Putamen (tissue), 1 donor: ENCODE measurements at regions not wholly inside any gene's neighbourhood (a gene's known extent, or its start where the extent isn't known, plus 50 kb on each side); places are given as distances from the start of the nearest gene placed in this dataset.

ENCODE experiments used
- DNase-seq: peaks from one replicate; pipeline ENCODE4 v3.0.0-alpha.2; 2016; ENCODE audit warnings: low spot score

DNA sequence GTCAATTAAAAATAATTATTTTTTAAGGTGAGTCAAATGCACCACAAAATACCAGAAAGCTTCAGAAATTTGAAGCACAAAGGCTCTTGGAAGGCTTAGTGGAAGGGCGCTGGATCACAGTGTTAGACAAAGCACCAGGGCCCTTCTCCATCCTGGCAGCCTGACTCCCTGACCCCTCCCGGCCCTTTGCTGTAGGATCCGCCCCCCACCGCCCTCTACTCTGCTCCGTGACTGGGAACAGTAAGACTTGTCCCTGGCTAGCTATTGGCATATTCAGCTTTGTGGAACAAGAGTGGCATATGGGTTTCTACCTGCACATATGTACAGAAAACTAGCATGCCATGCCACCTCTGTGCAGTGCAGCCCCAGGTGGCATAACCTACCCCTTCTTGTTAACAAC, 222.1 kb downstream of the SYK start:
- no peak for DNase-seq

DNA sequence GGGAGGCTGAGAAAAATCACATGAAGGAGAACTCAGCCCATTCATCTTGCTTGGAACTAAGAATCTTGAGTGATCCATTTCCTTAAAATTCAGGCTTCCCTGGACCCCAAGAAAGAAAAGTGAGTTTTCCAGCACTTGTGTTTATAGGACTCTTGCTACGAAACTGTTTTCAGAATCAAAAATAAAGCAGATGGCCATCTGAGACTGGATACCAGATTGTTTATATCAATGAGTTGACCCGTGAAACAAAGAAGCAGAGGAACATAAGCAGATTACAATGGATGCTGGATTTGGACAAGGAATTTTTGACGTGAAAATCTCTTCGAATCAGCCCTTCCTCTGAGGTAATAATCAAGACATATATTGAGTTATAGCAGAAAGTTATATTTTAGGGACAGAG, 223.2 kb downstream of the SYK start:
- no peak for DNase-seq

DNA sequence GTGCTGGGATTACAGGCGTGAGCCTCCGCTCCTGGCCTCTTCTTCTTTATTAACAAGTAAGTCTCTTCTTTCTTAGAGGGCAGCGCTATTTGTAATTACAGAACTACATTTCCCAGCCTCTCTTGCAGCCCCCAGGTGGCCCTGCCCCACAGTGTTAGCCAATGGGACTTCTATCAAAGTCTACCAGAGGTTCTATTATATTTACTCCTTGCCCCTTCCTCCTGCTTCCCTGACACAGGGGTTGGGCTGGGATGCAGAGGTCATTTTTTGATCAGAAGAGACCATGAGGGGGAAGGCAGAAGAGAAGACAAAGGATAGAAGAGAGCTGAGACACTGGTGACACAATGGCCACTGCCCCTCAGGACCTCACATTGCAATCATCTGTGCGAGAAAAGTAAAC, 224.2 kb downstream of the SYK start:
- no peak for DNase-seq

DNA sequence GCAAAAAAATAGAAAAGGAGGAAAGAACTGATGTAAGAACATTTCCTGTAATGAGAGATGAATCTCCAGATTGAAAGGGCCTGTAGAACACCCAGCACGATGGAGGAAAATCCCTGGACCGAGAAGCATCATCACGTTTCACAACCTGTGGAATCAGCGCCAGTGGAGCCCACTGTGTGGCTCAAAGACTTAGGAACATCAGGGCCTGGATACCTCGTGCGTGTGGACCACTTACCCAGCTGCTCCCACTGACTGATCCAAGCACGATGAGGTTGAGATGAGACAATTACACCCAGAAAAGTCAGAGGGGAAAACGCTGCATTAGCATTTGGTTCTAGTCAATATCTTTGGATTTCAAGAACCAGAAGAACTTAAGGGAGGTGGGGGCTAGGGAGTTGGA, 224.6 kb downstream of the SYK start:
- DNase-seq, result no peak

DNA sequence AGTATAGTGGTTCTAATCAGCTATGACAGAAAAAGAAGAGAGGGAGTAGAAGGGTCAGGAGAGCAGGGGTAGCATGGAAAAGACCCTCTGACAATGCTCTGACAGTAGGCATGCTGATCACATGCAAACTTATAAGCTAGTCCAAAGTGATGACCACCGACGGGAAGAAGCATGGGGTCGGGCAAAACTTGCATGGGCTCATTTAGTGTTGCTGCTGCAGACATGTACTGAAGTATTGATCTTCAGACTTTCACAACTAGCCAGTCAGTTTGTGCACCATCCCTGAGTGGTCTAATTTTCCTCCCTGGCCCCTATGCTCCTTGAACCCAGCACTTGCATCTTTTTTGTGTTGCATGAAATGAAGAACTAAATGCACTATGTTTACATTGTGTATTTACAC, 225.4 kb downstream of the SYK start:
- DNase-seq, result no peak

DNA sequence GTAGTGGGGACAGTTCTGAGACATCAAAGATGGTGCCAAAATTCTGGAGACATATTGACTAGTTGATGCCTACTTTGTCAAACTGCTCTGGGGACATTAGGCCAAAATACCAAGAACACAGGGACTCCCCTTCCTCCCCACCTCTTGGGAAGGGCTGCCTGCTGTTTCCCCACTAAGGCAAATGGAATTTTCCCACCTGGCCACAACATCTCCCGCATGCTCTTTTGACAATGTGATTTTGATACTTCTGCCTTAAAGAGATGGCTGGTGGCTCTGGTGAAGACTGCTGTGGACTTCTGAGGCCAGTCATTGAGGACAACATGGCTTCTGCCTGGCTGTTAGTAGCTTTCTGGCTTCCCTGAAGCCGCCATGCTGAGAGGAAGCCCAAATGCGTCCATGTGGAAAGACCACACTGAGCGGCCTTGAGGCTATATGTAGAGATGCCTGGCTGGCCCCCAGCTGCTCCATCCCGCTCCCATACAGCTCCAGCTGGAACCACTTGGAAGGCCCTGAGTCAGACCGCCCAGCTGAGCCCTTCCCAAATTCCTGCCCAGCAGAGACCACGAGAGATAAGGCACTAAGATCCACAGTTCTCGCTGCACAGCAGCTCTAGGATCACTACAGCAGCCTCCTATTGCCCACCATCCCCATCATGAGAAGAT, 226.7 kb downstream of the SYK start:
- DNase-seq, result no peak

DNA sequence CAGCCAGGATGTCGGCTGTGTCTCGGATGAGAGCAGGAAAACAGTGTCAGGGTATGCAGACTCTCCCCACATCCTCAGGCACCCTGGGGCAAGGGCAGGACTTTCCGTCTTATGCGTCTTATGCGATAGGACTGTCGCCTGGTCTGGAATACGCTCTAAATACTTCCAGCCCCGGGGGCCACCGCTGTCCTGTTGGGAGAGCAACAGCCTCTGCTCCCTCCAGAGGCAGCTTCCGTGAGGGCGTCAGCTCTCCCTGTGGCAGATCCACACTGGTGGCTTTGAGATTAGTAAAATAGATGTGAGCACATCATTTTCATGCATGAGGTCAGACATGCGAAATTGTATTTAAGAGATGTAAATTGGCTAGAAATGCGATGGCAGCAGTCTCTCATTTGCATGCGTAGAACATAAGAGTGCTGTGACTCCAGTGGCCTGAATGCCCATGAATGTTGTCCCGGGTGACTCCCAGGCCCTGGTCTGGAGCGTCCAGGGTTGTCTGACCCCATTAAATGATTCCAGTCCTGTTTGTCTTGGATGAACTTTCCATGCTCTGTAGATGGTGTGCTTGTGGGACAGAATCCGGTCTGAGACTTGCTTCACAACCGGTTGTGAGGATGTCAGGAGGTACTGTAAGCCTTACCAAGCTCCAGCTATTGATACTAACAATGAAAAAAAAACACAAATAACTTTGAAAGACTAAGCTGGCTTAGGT, 228.2 kb downstream of the SYK start:
- DNase-seq, result no peak

DNA sequence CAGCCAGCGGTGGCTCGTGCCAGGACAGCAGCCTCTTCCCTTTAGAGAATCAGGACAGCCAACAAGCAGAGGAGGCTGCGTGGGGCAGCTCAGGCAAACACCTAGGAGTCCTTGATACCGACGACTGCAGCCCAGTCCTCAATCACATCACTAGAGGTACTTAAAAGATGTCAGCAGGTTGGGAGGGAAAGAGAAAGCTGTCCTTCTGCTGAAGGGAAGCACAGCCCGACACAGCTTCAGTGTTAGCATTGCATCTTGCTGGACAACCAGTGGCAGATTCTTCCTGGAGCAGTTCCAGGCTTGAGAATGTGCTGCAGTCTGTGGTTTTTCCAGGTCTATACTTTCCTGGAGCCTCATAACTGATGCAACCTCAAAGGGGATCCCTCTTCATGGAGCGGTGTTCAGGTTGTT, 230.5 kb downstream of the SYK start:
- no peak for DNase-seq

DNA sequence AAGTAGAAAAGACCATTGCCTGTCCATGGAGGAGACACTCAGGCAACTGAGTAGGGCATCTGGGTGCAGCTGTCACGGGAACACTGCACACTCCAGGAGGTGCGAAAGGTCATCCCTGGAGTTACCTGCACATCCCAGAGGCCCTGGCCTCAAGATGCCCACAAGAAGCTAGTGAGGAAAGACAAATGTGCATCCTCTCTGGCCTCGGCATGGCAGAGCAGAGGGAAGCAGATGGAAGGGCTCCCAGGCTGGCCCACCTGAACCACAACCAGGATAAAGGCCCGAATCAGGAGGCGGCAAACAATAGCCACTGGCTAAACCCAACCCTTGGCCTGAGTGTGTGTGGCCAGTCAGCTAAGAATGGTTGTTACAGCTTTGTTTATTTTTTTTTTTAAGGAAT, 231.7 kb downstream of the SYK start:
- no peak for DNase-seq

DNA sequence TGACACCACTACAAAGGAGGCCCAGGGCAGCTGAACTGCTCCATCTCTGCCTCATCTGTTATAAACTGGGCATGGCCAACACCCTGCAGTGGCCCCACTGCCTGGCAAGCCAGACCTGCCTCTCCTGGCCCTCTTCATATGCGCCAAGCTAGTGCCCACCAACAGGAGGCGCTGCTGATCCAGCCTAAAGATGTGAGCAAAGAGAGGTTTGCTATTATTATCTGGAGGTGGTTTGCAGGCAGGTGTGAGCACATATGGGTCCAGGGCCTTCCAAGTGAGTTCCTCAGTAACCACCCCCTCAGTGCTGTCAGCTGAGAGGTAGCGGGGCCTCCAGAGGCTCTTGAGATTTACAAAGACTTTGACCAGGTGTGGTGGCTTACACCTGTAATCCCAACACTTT, 232.2 kb downstream of the SYK start:
- no peak for DNase-seq

DNA sequence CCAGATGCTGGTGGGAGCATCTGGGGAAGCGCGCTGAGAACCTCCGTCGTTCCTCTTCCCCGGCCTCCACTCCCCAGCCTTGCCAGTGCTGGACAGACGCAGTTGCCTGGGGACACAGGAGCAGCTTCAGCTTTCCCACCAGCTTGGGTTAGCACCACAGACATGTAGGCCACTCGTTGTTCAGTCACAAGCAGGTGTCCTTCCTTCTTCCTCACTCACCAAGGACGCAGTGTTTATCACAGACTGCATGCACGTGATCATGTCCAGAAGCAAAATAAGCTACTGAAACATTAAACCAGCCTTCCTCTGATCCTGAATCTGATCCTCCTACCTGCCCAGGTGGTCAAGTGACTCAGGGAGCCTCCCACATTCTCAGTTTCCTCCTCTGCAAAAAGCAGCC, 232.9 kb downstream of the SYK start:
- no peak for DNase-seq

DNA sequence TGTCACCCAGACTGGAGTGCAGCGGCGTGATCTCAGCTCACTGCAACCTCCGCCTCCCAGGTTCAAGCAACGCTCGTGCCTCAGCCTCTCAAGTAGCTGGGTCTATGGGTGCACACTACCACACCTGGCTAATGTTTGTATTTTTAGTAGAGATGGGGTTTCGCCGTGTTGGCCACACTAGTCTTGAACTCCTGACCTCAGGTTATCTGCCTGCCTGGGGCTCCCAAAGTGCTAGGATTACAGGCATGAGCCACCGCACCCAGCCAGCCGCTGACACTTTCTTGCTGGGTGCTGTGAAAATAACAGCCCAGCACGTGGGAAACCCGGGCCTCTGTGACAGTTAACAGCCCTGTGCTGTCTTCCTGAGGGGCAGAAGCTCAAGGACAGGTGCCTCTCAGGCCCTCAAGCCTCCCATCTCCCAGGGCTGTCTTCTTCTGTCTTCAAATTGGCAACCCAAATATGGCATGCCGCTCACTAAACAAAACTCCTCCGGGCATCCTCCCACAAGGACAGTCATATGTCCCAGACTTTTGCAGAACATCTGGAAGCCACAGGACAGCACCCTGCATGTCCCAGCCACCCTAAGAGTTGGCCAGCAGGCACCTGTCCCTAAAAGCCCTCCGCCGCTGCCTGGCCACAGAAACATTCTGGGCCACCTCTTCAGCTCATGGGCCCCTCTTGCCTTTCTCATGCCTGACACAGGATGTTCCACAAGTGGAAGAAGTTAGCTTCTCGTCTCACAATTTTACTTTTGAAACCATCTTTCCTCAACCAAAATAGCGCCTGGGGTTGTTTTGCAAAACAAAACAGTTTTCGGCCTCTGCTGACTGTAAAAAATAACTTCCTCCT, 233.6 kb downstream of the SYK start:
- DNase-seq, result no peak

DNA sequence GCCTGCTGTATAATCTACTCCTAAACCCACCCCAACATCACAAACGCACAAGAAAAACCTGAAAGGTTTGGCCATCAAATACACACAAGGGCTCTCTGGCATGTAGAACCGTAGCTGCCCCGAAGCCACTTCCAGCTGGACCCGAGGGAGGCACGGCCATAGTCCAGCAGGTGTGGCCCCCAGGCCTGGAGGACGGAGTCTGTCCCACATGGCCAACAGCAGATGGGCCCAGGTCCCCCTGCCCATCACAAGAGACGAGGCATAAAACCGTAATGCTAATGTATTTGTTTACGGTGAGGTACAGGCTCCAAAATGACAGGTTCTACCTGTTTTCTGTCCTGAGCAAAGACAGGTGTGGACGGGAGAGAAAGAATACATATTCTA, 234.2 kb downstream of the SYK start:
- no peak for DNase-seq

DNA sequence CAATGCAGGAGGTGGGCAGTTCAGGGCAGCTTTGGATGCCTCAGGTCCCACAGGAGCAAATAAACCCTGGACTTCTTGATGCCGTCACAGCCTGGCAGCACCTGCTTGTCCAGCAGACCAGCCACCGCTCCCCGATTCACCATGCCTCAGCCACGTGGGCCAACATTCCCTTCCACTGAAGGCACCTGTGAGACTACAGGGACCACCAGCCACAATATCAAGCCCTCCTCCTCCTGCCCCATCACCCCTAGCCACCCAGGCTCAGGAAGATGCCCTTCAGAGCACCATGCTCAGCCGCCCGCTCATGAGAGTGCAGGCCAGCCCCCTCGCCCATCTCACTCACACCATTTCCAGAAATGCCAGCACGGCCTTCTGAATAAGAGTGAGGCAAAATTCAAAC, 234.7 kb downstream of the SYK start:
- no peak for DNase-seq

DNA sequence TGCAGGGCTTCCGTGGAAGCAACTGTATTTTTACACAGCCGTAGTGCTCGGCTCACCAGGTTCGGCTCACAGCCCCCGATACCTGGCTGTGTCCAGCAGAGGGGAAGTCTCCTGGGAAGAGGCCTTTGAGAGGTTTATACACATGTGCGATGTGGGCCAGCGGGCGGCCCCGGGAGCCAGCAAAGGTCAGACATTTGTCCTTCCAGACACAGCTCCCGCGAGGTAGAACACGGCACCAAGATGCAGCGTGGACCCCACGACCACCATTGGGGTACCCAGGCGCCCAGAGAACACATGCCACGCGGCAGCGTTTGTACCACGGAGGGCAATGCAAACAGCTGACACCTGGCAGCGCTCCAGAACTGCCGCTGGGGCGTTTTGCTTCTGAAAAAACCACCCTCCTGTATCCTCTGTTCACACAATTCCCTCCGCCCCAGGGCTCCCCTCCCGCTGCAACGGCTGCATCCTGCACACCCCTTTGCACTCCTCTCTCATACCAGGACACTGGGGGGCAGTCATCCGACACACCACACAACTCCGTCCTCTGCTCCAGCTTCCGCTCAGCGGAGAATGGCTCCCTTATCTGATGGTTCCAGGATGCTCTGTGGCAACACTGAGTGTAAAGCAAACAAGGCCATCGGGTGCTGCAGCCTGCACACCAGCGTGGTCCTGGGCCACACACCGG, 235.3 kb downstream of the SYK start:
- peak; percentile 67 for DNase-seq

DNA sequence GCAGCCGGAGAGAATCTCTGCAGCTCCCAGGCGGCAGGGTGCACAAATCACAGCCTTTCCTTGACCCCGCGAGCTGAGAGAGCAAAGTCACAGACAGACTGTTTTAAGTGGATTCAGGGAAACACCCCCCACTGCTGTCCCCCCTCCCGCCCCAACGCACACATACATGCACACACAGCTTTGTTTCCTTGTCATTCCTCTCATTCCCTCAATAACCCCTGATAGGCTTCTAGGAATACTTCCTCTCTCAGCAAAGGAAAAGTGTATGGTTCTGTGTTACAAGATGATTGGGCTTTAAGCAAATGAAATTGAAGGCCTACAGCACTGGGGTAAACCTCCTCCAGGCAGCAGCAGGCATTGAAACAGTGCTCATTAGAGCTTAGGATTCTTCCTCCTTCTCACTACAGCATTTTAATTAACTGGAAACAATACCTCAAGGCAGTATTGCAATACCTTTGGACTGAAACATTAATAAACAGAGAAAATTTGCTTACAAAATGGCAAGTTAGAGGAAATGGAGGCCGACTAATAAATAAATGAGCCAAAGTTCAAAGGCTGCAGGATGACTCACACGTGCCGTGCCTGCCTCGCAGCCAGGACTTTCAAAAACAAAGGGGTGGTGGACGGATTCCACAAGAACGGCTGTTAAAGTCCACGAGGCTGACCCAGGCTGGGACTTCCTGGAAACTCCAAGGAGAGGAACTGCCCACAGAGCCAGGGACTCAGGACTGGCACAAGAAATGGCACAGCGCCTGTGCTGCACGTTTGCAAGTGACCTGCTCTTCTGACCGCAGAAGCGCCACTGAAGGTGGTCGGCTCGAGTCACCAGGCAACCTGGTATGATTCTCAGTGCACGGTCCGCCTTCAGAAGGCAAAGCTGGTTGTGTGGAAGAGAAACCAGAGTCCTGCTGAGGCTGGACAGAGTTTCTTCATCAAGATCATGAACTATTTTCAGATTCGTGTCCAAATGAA, 236.2 kb downstream of the SYK start:
- no peak for DNase-seq

DNA sequence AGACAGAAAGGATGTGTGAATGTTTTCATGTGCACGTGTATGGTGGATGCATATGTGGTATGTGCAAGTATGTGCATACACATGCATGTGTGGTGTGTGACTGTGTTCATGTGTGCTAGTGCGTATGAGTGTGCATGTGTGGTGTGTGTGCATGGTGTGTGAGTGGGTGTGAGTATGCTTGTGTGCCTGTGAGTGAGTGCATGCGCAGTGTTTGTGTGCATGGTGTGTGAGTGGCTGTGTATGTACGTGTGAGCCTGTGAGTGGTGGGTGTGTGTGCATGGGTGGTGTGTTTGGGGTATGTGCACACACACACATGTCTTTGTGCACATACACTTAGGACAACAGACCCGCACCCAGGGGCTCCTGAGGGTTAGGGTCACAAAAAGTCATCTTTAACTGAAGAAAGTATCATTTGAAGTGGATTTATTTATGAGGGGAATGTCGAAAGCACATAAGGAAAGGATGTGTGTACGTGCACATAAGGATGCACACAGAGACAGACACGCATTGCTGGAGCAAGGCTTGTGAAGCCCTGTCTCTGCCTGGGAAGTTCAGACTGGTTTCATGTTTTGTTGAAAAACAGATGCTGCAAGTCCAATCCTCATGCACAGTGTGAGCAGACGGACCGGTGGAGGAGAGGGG, 237.0 kb downstream of the SYK start:
- no peak for DNase-seq

DNA sequence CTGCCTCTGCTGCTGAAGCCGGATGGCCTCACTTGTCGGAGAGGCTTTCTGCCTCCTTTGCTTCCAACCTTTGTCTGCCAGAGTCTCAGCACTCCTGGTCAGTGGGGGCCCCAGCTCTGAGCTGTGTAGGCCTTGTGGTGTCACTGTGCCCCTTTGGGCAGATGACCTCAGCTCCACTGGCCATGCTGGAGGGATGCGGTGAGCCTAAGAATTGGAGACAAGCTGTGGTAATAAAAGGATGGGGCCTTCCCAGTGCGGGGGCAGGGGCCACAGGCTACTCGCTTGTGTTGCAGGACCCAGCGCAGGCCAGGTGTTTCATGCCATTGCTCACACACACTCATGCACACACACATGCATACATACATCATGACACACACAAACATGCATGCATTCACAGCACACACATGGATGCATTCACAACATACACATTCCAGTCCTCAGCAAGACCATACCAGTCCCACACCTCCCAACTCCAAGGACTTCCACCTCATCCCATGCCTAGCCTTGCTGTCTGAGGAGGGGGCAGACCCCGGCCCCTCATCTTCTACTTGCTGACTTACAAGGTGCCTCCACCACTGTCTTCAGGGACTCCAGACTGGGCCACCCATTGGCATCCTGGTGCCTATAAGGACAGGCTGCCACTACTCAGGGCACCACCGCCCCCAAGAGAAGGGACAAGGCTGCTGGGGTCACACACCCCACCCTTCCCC, 237.7 kb downstream of the SYK start:
- no peak for DNase-seq

DNA sequence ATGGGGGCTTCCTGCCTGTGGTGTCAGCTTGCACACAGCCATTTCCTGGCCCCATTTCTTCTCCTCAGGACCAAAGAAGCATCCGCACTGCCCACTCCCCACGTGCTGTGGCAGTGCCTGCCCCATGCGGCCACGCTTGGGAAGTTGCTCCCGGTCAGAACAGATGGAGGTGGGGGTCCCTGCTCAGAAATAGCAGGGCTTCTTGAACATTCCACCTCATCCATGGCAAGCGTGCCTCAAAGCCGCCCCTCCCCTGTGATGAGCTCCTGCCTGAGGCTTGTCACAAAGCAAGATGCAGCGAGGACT, 238.2 kb downstream of the SYK start:
- DNase-seq, result no peak
